NB4 (cell line): ENCODE measurements at regions not wholly inside any gene's neighbourhood (a gene's known extent, or its start where the extent isn't known, plus 50 kb on each side); places are given as distances from the start of the nearest gene placed in this dataset.
"Not testable (repeated sequence)": the region's sequence is repeated elsewhere in the genome, so short reads cannot be mapped to it uniquely, and the experiment has no call there.

ENCODE experiments used
- CTCF ChIP-seq: IDR thresholded peaks from one replicate; pipeline ENCODE4 v1.5.1; 2012; ENCODE audit warnings: low read depth, low read length
- POLR2A ChIP-seq: IDR thresholded peaks from 2 replicates; pipeline ENCODE4 v1.6.1; 2011; ENCODE audit warnings: mild to moderate bottlenecking; ENCODE audit not compliant: insufficient read length; ENCODE audit errors: extremely low read depth
- TF ChIP-seq, protein P1 (sequence below): IDR thresholded peaks from 2 replicates; pipeline ENCODE4 v1.6.1; 2011; ENCODE audit warnings: low read depth, low read length

DNA sequence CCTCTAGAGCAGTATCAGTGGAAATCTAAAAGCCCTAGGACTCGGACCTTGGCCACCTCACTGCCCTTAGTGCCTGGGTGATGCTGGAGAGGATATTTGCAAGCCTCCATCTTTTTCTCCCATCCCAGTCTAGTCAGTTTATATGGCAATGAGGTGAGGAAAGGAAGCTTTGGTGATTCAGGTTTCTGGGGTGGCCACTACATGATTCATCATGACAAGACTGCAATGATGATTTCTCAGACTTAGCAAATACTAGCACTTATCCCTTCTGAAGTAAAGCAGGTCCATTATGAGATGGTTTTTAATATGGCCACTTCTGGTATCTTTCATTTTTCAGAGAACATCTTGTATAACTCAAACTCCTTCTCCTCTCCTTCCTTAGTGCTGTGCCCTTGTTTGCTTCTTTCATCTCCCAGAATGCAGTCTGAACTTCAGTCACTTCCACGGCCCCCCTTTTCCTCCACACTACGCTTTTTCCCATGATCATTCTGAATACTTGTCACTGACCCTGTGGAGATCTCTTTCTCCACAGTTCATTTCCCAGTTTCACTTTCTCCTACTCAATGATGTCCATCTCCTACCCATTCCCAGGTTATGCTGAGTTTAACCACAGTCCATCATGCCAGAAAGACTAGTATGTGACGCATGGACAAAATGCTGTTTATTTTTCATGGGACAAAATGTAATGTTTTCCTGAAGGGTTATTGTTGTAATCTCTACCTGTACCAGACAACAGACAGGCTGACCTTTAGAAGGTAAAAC, 57.4 kb upstream of the TERB2 start:
- not testable (repeated sequence) for TF ChIP-seq POLR2A, CTCF
- TF ChIP-seq, protein P1, sequence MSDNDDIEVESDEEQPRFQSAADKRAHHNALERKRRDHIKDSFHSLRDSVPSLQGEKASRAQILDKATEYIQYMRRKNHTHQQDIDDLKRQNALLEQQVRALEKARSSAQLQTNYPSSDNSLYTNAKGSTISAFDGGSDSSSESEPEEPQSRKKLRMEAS = not testable (repeated sequence)
